Stimulated activated CD4-positive, alpha-beta T cell treated with anti-CD3 and anti-CD28 coated beads, Interleukin-15, amount 100 ng/mL, for 24 hours (primary cell): ENCODE measurements at regions not wholly inside any gene's neighbourhood (a gene's known extent, or its start where the extent isn't known, plus 50 kb on each side); places are given as distances from the start of the nearest gene placed in this dataset.

ENCODE experiments used
- DNase-seq: peaks from one replicate; pipeline ENCODE4 v3.0.0-alpha.2; 2020

- DNase-seq, result no peak
Measured at GRCh38 chr4:18401868-18402267, 380.3 kb upstream of the LCORL start.

GRCh38 chr4:18401425-18401824 lies 379.9 kb upstream of the LCORL start:
- no peak for DNase-seq

- DNase-seq, result no peak
Measured at GRCh38 chr4:18398661-18399060, 377.1 kb upstream of the LCORL start.

- DNase-seq, result no peak
Measured at GRCh38 chr4:18397681-18398390, 376.3 kb upstream of the LCORL start.

GRCh38 chr4:18394656-18395055 lies 373.1 kb upstream of the LCORL start:
- DNase-seq, result no peak

- DNase-seq, result no peak
Measured at GRCh38 chr4:18391354-18391728, 369.8 kb upstream of the LCORL start.

DNA sequence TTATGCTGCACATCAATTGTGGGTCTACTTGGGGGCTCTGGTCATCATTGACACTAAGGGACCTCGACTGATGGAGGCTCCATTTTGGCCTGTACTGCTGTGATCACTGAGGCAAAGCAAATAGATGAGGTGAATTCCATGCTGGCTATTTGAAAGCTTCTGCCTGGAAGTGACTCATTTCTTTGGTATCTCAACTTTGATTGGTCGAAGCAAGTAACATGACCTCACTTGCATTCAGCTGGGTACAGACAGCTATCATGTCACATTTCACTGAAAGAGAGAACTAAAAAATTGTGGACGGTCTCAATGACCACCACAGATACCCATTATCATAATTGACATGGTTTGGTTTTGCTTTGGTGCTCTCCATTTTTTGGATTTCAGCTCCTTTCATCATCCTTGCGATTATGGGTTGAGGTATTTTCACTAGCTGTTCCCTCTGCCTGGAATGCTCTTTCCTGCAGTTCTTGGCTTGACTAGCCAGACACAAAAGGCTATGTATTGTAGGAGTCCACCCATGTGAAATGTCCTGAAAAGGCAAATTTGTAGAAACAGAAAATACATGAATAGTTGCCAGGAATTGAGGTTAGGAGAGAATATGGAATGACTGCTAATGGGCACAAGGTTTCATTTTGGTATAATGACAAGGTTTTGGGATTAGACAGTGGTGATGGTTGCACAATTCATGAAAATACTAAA lies 369.2 kb upstream of the LCORL start:
- no peak for DNase-seq

- no peak for DNase-seq
Measured at GRCh38 chr4:18389115-18389514, 367.6 kb upstream of the LCORL start.

- no peak for DNase-seq
Measured at GRCh38 chr4:18388039-18388438, 366.5 kb upstream of the LCORL start.

- DNase-seq, result no peak
Measured at GRCh38 chr4:18381186-18381585, 359.6 kb upstream of the LCORL start.

DNA sequence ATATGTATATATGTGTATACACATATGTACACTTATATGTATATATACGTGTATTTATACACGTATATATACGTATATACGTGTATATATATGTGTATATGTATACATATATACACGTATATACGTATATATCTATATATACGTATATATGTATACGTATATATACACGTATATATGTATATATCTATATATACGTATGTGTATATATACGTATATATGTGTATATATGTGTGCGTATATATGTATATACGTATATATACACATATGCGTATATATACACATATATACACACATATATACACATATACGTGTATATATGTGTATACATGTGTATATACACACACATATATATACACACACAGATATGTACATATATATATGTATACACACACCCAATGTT lies 348.0 kb upstream of the LCORL start:
- DNase-seq, result no peak

DNA sequence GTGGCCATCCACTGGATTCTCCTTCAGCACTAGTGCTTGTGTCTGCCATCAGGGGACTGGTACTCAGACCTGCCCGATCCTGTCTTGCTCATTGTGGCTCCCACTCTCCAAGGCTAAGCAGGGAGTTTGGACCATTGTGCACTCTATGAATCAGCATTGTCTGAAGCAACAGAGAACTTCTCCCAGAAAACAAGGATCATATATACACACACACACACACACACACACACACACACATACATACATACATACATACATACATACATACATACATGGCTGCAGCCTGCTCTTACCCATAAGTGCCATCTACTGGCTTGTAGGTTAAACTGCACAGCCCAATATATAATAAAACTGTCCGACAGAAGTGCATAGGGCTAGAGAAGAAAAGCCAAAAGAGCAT lies 345.3 kb upstream of the LCORL start:
- no peak for DNase-seq

GRCh38 chr4:18366136-18366535 lies 344.6 kb upstream of the LCORL start:
- no peak for DNase-seq

GRCh38 chr4:18343581-18343980 lies 322.0 kb upstream of the LCORL start:
- DNase-seq, result no peak

DNA sequence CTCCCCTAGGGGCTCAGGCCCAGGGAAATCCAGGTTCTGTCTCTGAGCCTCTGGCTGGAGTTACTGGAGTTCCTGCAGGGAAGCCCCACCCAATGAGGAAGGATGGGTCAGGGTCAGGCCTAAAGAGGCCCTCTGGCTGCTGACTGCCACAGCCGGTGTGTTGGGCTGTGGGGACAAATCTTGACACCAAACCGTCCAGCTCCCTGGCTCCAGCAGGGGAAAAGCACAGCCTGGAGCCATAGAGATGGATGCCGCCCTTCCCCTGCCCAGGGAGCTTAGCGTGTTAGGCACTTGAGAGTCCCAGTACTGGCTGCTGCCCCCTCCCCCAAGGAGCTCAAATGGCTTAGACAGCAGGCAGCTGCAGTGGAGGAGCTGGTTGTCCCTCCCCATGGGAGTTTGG lies 321.3 kb upstream of the LCORL start:
- DNase-seq, result no peak

GRCh38 chr4:18321956-18322530 lies 300.5 kb upstream of the LCORL start:
- DNase-seq, result no peak

DNA sequence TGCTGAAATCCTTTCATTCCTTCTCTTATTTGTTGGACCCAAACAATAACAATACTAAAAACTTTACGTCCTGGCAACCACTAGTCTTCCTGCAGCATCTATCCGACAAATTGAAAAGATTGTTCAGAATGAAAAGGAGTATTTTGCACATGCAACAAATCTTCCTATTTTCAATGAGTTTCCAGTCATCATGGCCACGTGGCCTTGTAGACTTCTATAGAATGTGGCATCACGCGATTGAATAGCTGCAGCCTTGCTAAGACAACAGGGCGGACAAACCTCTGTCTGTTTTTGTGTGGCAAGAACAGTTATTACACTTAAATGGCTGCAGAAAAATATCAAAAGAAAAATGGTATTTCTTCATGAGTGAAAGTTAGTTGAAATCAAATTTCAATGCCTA lies 297.9 kb upstream of the LCORL start:
- DNase-seq, result no peak

GRCh38 chr4:18318682-18319388 lies 297.3 kb upstream of the LCORL start:
- no peak for DNase-seq

DNA sequence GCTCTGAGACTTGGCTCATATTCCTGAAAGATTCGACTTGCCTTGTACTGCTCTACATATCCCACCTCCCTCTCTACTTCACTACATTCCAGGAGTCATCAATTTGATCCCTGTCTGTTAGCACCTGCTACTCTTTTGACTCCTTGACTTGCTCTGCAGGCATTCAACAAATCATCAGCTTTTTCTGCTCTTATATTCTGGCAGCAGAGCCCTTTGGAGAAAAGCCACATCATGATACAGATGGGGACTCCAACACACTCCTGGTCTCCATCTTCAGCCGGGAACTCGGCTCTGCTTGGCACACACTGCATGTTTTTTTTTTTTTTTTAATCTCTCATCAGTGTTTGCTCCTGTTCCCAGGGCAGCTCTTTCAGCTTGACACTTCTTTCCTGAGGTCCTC lies 293.2 kb upstream of the LCORL start:
- no peak for DNase-seq

- DNase-seq, result no peak
Measured at GRCh38 chr4:18297684-18298083, 276.1 kb upstream of the LCORL start.

- DNase-seq, result no peak
Measured at GRCh38 chr4:18296411-18296810, 274.9 kb upstream of the LCORL start.

DNA sequence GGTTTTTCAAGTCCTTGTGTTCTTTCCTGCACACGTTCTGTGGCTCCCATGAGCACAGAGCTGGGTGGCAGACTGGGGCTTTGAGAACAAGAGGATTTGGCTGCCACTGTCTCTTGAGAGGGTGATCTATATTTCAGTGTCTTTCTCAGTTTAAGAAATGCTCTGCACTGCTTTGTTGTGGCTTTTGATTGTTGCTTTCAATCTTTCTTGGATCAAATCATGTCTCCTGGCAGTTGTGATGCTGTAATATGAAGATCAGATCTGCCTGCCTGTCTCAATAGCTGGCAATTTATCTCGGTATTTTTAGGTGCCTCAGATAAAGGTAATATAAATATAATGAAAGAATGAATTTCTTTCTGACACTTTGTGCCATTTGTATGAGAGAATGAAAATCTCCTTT lies 273.3 kb upstream of the LCORL start:
- DNase-seq, result no peak

DNA sequence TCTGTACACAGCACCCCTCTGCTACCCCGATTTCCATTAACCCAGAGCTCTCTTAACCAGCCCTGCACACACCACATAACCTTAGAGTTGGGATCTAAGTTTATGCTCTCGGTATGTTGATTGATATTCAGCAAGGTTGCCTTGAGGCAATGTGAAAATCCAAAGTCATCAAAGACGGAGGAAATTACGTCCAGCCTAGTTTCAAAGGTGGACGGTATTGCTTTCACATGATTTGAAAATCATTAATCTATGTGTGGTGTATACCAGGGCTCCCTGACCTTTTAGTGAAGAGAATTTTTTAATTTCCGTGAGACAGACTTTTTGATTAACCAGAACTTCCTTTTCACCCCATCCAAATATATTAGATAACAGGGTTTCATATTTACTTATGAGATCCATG lies 272.5 kb upstream of the LCORL start:
- DNase-seq, result no peak

DNA sequence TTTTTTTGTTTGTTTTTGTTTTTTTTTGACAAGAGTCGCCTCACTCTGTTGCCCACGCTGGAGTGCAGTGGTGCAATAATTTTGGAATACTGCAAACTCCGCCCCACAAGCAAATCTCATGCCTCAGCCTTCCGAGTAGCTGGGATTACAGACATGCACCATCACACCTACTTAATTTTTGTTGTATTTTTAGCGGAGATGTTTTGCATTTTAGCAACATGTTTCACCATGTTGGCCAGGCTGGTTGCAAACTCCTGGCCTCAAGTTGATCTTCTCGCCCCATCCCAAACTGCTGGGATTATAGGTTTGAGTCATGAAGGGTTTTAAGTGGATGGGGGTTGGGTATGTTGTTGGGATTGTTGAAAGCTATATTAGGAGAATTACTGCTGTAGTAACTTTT lies 270.9 kb upstream of the LCORL start:
- no peak for DNase-seq
